IMR-90 (cell line): ENCODE measurements at regions not wholly inside any gene's neighbourhood (a gene's known extent, or its start where the extent isn't known, plus 50 kb on each side); places are given as distances from the start of the nearest gene placed in this dataset.

Experiments used
- ATAC-seq: fragments of 200-7000 bp; cut with Tn5 transposase; 2 replicates; pipeline ENCODE4 v1.9.1; 2020; ENCODE audit warnings: low read depth, mild to moderate bottlenecking, moderate library complexity
- BruUV-seq: library from RNA; stranded (reverse); fragments of 400-500 nt; replicated peaks from 2 replicates; lab custom pipeline; 2021; lab: Mats Ljungman, UMichigan
- CTCF ChIA-PET: fragments of 300-600 bp; formaldehyde crosslinking; extraction: SDS; loops from one replicate; lab custom pipeline; 2021; ENCODE audit warnings: antibody characterized with exemption; lab: Yijun Ruan, JAX
- POLR2A ChIA-PET: fragments of 300-600 bp; sonication (Branson Sonifier 250); formaldehyde crosslinking; loops from one replicate; lab custom pipeline; 2022; ENCODE audit warnings: antibody characterized with exemption; ENCODE audit not compliant: unreplicated experiment; lab: Charles Lee
- DNase-seq: peaks from one replicate; pipeline ENCODE4 v3.0.0; 2013
- H2AFZ ChIP-seq: replicated peaks from 2 replicates; pipeline ENCODE3; 2013; ENCODE audit warnings: low read length, mild to moderate bottlenecking; ENCODE audit not compliant: poor library complexity
- H2AK5ac ChIP-seq: 2 replicates; pipeline ENCODE4 v1.6.1; 2013; ENCODE audit warnings: low read depth, low read length, inconsistent platforms
- H2AK9ac ChIP-seq: replicated peaks from 2 replicates; pipeline ENCODE3; 2013; ENCODE audit warnings: mild to moderate bottlenecking, low read depth, low read length, moderate library complexity; ENCODE audit not compliant: poor library complexity
- H2BK120ac ChIP-seq: 2 replicates; pipeline ENCODE4 v1.6.1; 2013; ENCODE audit warnings: low read depth, low read length, inconsistent platforms
- H2BK15ac ChIP-seq: 3 replicates; pipeline ENCODE4 v1.6.1; 2013; ENCODE audit warnings: low read depth, low read length, inconsistent platforms
- H2BK20ac ChIP-seq: 2 replicates; pipeline ENCODE4 v1.6.1; 2013; ENCODE audit warnings: low read depth, mild to moderate bottlenecking, inconsistent platforms, low read length, moderate library complexity
- H2BK5ac ChIP-seq: 2 replicates; pipeline ENCODE4 v1.6.1; 2013; ENCODE audit warnings: mild to moderate bottlenecking, low read depth, low read length, inconsistent platforms; ENCODE audit not compliant: poor library complexity, severe bottlenecking
- H3K14ac ChIP-seq: replicated peaks from 2 replicates; pipeline ENCODE4 v1.6.1; 2013; ENCODE audit warnings: low read depth, low read length, inconsistent platforms
- H3K18ac ChIP-seq: 2 replicates; pipeline ENCODE4 v1.6.1; 2013; ENCODE audit warnings: low read depth, low read length, control low read depth
- H3K23ac ChIP-seq: 2 replicates; pipeline ENCODE4 v1.6.1; 2013; ENCODE audit warnings: low read depth, low read length, inconsistent platforms
- H3K27ac ChIP-seq: 2 replicates; pipeline ENCODE4 v1.5.1; 2013; ENCODE audit warnings: mild to moderate bottlenecking, control low read depth, low read length; ENCODE audit not compliant: insufficient read depth
- H3K27me3 ChIP-seq: 2 replicates; pipeline ENCODE4 v1.6.1; 2013; ENCODE audit warnings: low read length; ENCODE audit not compliant: control insufficient read depth, insufficient read depth
- H3K36me3 ChIP-seq: 2 replicates; pipeline ENCODE4 v1.6.1; 2013; ENCODE audit warnings: low read length, mixed read lengths; ENCODE audit not compliant: control insufficient read depth, insufficient read depth
- H3K4ac ChIP-seq: 2 replicates; pipeline ENCODE4 v1.6.1; 2013; ENCODE audit warnings: low read depth, low read length, inconsistent platforms
- H3K4me1 ChIP-seq: 2 replicates; pipeline ENCODE4 v1.6.1; 2013; ENCODE audit warnings: low read length, mixed read lengths; ENCODE audit not compliant: control insufficient read depth, insufficient read depth
- H3K4me2 ChIP-seq: 2 replicates; pipeline ENCODE4 v1.6.1; 2013; ENCODE audit warnings: low read depth, mild to moderate bottlenecking, control low read depth, low read length, moderate library complexity
- H3K4me3 ChIP-seq: 2 replicates; pipeline ENCODE4 v1.5.1; 2013; ENCODE audit warnings: low read depth, mild to moderate bottlenecking, control low read depth, low read length, moderate library complexity; ENCODE audit not compliant: insufficient read depth
- H3K56ac ChIP-seq: 2 replicates; pipeline ENCODE4 v1.6.1; 2013; ENCODE audit warnings: low read length, inconsistent platforms; ENCODE audit not compliant: insufficient read depth; ENCODE audit errors: extremely low read depth
- H3K79me1 ChIP-seq, 2 experiments: 2 replicates each; pipeline ENCODE4 v1.6.1; 2013; ENCODE audit warnings: low read length in 2 of 2, inconsistent platforms in 1 of 2, low read depth in 1 of 2
- H3K9ac ChIP-seq: 2 replicates; pipeline ENCODE4 v1.6.1; 2013; ENCODE audit warnings: low read depth, low read length, control low read depth
- H3K9me1 ChIP-seq: 2 replicates; pipeline ENCODE4 v1.6.1; 2013; ENCODE audit warnings: low read length, inconsistent platforms; ENCODE audit not compliant: insufficient read depth
- H3K9me3 ChIP-seq: 2 replicates; pipeline ENCODE4 v1.6.1; 2013; ENCODE audit warnings: low read length; ENCODE audit not compliant: control insufficient read depth, insufficient read depth
- H4K20me1 ChIP-seq: 2 replicates; pipeline ENCODE4 v1.6.1; 2013; ENCODE audit warnings: low read length, inconsistent platforms; ENCODE audit not compliant: insufficient read depth
- H4K5ac ChIP-seq: 2 replicates; pipeline ENCODE4 v1.6.1; 2013; ENCODE audit warnings: mild to moderate bottlenecking, low read depth, low read length, control low read depth
- H4K8ac ChIP-seq, 2 experiments: 2 replicates each; pipeline ENCODE4 v1.6.1; 2013; ENCODE audit warnings: low read depth in 2 of 2, low read length in 2 of 2, control low read depth in 1 of 2, inconsistent platforms in 1 of 2
- H4K91ac ChIP-seq: 2 replicates; pipeline ENCODE4 v1.6.1; 2013; ENCODE audit warnings: low read depth, low read length, inconsistent platforms; ENCODE audit not compliant: insufficient read depth
- BHLHE40 ChIP-seq: fragments of 150-350 bp; IDR thresholded peaks from 2 replicates; pipeline ENCODE4 v1.6.1; 2016; ENCODE audit warnings: mild to moderate bottlenecking, low read depth, low read length
- CHD1 ChIP-seq: IDR thresholded peaks from 2 replicates; pipeline ENCODE4 v1.6.1; 2012; ENCODE audit warnings: low read depth, low read length, improper control_type of control experiment
- CTCF ChIP-seq: conservative IDR thresholded peaks from 2 replicates; pipeline ENCODE4 v1.5.1; 2012; ENCODE audit warnings: mild to moderate bottlenecking, low read depth, low read length, improper control_type of control experiment
- FOS ChIP-seq: fragments of 150-350 bp; IDR thresholded peaks from 2 replicates; pipeline ENCODE4 v1.6.1; 2016; ENCODE audit warnings: low read depth, low read length
- MAFK ChIP-seq: IDR thresholded peaks from 2 replicates; pipeline ENCODE4 v1.6.1; 2012; ENCODE audit warnings: low read depth, low read length, improper control_type of control experiment
- MXI1 ChIP-seq: IDR thresholded peaks from 2 replicates; pipeline ENCODE4 v1.6.1; 2012; ENCODE audit warnings: low read depth, mild to moderate bottlenecking, low read length, moderate library complexity, borderline replicate concordance
- RAD21 ChIP-seq: IDR thresholded peaks from 2 replicates; pipeline ENCODE4 v1.6.1; 2012; ENCODE audit warnings: low read length, improper control_type of control experiment
- RCOR1 ChIP-seq: IDR thresholded peaks from 2 replicates; pipeline ENCODE4 v1.6.1; 2012; ENCODE audit warnings: mild to moderate bottlenecking, low read length, improper control_type of control experiment; ENCODE audit not compliant: insufficient replicate concordance
- SMC3 ChIP-seq: fragments of 150-350 bp; IDR thresholded peaks from 2 replicates; pipeline ENCODE4 v1.6.1; 2016; ENCODE audit warnings: low read depth, mild to moderate bottlenecking, antibody characterized with exemption, low read length, moderate library complexity
- dilution Hi-C: fragments of 300-500 bp; cut with HindIII; formaldehyde crosslinking; loops from one replicate; pipeline ENCODE4 v1.14.3; 2018; ENCODE audit warnings: low sequenced_read_pairs; ENCODE audit not compliant: unreplicated experiment
- in situ Hi-C: fragments of 300-500 bp; cut with MboI; formaldehyde crosslinking; loops from 3 replicates; pipeline ENCODE4 v1.14.3; 2019; ENCODE audit warnings: low sequenced_read_pairs, inconsistent platforms, mixed read lengths
- intact Hi-C: fragments of 100-400 bp; cut with micrococcal nuclease; formaldehyde crosslinking; loops from 2 replicates; pipeline ENCODE4 v1.10.0; 2022
- TF ChIP-seq, protein P1 (sequence below): fragments of 150-350 bp; IDR thresholded peaks from 2 replicates; pipeline ENCODE4 v1.6.1; 2016; ENCODE audit warnings: low read depth, mild to moderate bottlenecking, low read length, moderate library complexity, borderline replicate concordance
- TF ChIP-seq, protein P2 (sequence below): fragments of 150-350 bp; IDR thresholded peaks from 2 replicates; pipeline ENCODE4 v1.6.1; 2017; ENCODE audit warnings: mild to moderate bottlenecking, antibody characterized with exemption, low read length, low read depth

GRCh38 chr3:154992655-154993054 lies 87.5 kb upstream of the MME start:
- Histone ChIP-seq H4K5ac (no peak overlapping the region), H3K9me3 (no peaks in the 10 kb centered on the region), H3K4me1 (no peaks in the 10 kb centered on the region), H3K14ac (no peak overlapping the region), H3K27ac (no peak overlapping the region), H4K8ac (no peak overlapping the region), H3K36me3 (no peaks in the 10 kb centered on the region), H2BK20ac (no peak overlapping the region), H3K9ac (no peak overlapping the region), H2BK5ac (no peak overlapping the region), H2AFZ (no peak overlapping the region), H3K4ac (no peak overlapping the region), H2AK5ac (no peak overlapping the region), H3K9me1 (no peaks in the 10 kb centered on the region), H4K20me1 (no peaks in the 10 kb centered on the region), H3K4me3 (no peak overlapping the region), H3K27me3 (no peaks in the 10 kb centered on the region), H3K18ac (no peak overlapping the region), H2BK120ac (no peak overlapping the region), H3K4me2 (no peak overlapping the region), H2BK15ac (no peak overlapping the region), H3K56ac (no peak overlapping the region), H2AK9ac (no peak overlapping the region), H4K91ac (no peak overlapping the region), H3K23ac (no peak overlapping the region), H3K79me1 (no peaks in the 10 kb centered on the region)
- POLR2A ChIA-PET = no interaction called here
- ATAC-seq (no peak), DNase-seq (no peak)
- dilution Hi-C loops (no loop called here), in situ Hi-C loops (no loop called here), intact Hi-C loops (no loop called here)
- CTCF ChIA-PET = no interaction called here
- BruUV-seq = no TSS peak
- no peak for TF ChIP-seq MAFK
- no peak for TF ChIP-seq CTCF
- no peak for TF ChIP-seq FOS
- TF ChIP-seq, protein P1, sequence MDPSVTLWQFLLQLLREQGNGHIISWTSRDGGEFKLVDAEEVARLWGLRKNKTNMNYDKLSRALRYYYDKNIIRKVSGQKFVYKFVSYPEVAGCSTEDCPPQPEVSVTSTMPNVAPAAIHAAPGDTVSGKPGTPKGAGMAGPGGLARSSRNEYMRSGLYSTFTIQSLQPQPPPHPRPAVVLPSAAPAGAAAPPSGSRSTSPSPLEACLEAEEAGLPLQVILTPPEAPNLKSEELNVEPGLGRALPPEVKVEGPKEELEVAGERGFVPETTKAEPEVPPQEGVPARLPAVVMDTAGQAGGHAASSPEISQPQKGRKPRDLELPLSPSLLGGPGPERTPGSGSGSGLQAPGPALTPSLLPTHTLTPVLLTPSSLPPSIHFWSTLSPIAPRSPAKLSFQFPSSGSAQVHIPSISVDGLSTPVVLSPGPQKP = no peak
- no peak for TF ChIP-seq SMC3
- TF ChIP-seq, protein P2, sequence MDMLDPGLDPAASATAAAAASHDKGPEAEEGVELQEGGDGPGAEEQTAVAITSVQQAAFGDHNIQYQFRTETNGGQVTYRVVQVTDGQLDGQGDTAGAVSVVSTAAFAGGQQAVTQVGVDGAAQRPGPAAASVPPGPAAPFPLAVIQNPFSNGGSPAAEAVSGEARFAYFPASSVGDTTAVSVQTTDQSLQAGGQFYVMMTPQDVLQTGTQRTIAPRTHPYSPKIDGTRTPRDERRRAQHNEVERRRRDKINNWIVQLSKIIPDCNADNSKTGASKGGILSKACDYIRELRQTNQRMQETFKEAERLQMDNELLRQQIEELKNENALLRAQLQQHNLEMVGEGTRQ = no peak
- TF ChIP-seq MXI1 = no peak
- TF ChIP-seq RCOR1 = no peak
- TF ChIP-seq CHD1 = no peak
- TF ChIP-seq RAD21 = no peak
- TF ChIP-seq BHLHE40 = no peak
